ENCODE measurements at regions not wholly inside any gene's neighbourhood (a gene's known extent, or its start where the extent isn't known, plus 50 kb on each side); places are given as distances from the start of the nearest gene placed in this dataset.

DNA sequence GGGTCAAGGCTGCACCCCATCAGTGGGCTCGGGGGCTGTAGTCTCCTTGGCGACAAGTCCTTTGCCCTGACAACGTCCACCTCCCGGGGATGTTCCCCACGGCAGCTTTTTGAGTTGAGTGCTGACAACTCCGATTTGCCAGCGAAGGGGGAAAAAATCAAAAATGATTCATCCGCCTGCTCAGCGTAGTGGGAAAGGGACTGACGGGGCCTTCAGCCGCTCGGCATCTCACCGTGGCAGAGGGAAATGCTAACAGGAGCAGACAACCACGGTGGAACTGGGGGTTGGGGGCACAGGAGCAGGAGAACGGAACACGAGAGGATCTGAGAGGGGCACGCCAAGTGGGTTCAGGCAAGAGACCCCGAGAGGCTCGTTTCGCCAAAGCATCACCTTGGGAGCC is 173.7 kb downstream of the TFAP2C start:
- TF ChIP-seq EZH2 (IDR thresholded peaks at IDR 0.05): no peak
- no peak for TF ChIP-seq CTCF (IDR thresholded peaks at IDR 0.05)
- TF ChIP-seq EZH2phosphoT487 (IDR thresholded peaks at IDR 0.05): no peak
